SK-N-MC (cell line): ENCODE measurements at regions not wholly inside any gene's neighbourhood (a gene's known extent, or its start where the extent isn't known, plus 50 kb on each side); places are given as distances from the start of the nearest gene placed in this dataset.

Experiments used
- EZH2 ChIP-seq: fragments of 200-600 bp; sonication (generic); IDR thresholded peaks from one replicate; pipeline ENCODE4 v1.6.1; 2017; ENCODE audit warnings: antibody characterized with exemption
- FOXP2 ChIP-seq: optimal IDR thresholded peaks from 2 replicates; pipeline ENCODE3; 2011; ENCODE audit warnings: mild to moderate bottlenecking, moderate library complexity; ENCODE audit not compliant: insufficient read depth; ENCODE audit errors: extremely low read length, control extremely low read depth
- POLR2AphosphoS5 ChIP-seq: IDR thresholded peaks from 2 replicates; pipeline ENCODE4 v1.6.1; 2012; ENCODE audit warnings: mild to moderate bottlenecking, low read depth, low read length, borderline replicate concordance

GRCh38 chr10:77727481-77727880 lies 89.9 kb upstream of the KCNMA1 start:
- TF ChIP-seq EZH2 (no peak), POLR2AphosphoS5 (no peak), FOXP2 (no peak)
